ENCODE measurements at regions not wholly inside any gene's neighbourhood (a gene's known extent, or its start where the extent isn't known, plus 50 kb on each side); places are given as distances from the start of the nearest gene placed in this dataset.
"Not testable (repeated sequence)": the region's sequence is repeated elsewhere in the genome, so short reads cannot be mapped to it uniquely, and the experiment has no call there.

DNA sequence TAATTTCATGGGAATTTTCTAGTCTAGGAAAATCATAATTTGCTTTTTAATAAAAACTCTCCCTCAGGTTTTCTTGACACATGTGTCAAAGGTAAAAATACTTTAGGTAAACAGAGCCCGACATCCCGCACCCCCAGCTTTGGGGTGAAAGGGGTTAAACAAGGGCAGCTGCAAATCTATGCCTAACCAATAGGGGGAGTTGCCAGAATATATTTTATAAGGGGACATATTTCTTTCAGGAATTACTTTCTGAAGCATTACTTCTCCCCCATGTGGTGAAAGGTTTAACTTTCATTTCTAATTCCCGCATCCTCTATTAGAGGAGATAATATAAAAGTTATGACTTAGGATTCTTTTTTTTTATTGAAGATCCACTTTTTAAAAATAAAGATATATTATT, 53.9 kb upstream of the HEPH start:
- TF ChIP-seq, protein P1, sequence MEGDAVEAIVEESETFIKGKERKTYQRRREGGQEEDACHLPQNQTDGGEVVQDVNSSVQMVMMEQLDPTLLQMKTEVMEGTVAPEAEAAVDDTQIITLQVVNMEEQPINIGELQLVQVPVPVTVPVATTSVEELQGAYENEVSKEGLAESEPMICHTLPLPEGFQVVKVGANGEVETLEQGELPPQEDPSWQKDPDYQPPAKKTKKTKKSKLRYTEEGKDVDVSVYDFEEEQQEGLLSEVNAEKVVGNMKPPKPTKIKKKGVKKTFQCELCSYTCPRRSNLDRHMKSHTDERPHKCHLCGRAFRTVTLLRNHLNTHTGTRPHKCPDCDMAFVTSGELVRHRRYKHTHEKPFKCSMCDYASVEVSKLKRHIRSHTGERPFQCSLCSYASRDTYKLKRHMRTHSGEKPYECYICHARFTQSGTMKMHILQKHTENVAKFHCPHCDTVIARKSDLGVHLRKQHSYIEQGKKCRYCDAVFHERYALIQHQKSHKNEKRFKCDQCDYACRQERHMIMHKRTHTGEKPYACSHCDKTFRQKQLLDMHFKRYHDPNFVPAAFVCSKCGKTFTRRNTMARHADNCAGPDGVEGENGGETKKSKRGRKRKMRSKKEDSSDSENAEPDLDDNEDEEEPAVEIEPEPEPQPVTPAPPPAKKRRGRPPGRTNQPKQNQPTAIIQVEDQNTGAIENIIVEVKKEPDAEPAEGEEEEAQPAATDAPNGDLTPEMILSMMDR (IDR thresholded peaks at IDR 0.05; ENCODE audit: low read depth, low read length) = 0 out of 2 replicates have a peak, but pooled peaks have one; percentile 12
- H3K4me3 ChIP-seq (ENCODE audit: low read depth, low read length) = no peak overlapping the region

DNA sequence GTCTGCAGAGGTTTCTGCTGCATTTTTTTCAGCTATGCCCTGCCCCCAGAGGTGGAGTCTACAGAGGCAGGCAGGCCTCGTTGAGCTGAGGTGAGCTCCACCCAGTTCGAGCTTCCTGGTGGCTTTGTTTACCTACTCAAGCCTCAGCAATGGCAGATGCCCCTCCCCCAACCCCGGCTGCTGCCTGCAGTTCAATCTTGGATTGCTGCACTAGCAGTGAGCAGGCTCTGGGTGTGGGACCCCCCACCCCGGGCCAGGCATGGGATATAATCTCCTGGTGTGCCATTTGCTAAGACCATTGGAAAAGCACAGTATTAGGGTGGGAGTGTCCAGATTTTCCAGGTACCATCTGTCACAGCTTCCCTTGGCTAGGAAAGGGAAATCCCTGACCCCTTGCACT, 56.2 kb upstream of the HEPH start:
- not testable (repeated sequence) for H3K4me3 ChIP-seq (ENCODE audit: low read depth, low read length)

DNA sequence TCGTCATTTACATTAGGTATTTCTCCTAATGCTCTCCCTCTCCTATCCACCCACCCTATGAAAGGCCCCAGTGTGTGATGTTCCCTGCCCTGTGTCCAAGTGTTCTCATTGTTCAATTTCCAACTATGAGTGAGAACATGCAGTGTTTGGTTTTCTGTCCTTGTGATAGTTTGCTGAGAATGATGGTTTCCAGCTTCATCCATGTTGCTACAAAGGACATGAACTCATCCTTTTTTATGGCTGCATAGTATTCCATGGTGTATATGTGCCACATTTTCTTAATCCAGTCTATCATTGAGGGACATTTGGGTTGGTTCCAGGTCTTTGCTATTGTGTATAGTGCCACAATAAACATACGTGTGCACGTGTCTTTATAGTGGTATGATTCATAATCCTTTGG, 61.6 kb upstream of the HEPH start:
- not testable (repeated sequence) for H3K4me3 ChIP-seq (ENCODE audit: low read depth, low read length)

DNA sequence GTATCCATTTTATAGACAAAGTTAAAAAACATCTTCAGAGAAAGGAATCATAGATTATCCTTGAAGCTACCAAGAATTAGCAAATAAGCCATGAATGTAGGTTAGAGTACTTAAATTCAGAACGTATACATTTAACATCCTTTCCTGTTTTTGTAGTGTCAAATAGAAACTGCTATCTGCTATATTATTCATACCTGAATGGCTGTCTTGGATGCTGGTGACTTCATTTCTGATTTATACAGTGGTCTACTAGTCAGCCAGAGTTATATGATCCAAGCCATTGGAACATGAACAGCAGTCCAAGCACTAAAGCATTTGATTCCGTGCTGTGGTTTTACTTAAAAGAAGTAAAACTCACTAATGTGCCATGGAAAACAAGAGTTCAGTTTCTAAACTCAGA, 58.3 kb upstream of the VSIG4 start:
- TF ChIP-seq, protein P1 (IDR thresholded peaks at IDR 0.05; ENCODE audit: low read depth, low read length) = no peak
- no peak overlapping the region for H3K4me3 ChIP-seq (ENCODE audit: low read depth, low read length)

DNA sequence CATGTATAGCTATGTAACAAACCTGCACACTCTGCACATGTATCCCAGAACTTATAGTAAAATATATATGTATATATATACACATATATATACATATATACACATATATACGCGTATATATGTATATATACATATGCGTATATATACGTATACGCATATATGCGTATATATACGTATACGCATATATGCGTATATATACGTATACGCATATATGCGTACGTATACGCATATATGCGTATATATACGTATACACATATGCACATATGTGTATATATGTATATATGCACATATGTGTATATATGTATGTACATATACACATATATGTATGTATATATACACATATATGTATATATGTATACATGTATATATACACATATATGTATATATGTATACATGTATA, 57.1 kb upstream of the VSIG4 start:
- H3K4me3 ChIP-seq (ENCODE audit: low read depth, low read length) = not testable (repeated sequence)

DNA sequence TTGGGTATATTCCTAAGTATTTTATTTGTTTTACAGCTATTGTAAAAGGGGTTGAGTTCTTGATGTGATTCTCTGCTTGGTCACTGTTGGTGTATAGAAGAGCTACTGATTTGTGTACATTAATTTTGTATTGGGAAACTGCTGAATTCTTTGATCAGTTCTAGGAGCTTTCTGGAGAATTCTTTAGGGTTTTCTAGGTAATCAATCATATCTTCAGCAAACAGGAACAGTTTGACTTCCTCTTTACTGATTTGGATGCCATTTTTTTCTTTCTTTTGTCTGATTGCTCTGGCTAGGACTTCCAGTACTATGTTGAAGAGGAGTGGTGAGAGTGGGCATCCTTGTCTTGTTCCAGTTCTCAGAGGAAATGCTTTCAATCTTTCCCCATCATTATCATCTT, 50.1 kb upstream of the VSIG4 start:
- H3K4me3 ChIP-seq (ENCODE audit: low read depth, low read length) = not testable (repeated sequence)

All from WI38 (cell line).